Neural crest cell (in vitro differentiated cells): ENCODE measurements at regions not wholly inside any gene's neighbourhood (a gene's known extent, or its start where the extent isn't known, plus 50 kb on each side); places are given as distances from the start of the nearest gene placed in this dataset.
"Not testable (repeated sequence)": the region's sequence is repeated elsewhere in the genome, so short reads cannot be mapped to it uniquely, and the experiment has no call there.

Experiments used
- DNase-seq: peaks from one replicate; pipeline ENCODE4 v3.0.0; 2021; ENCODE audit warnings: low read depth, mixed read lengths, low spot score
- H3K27ac Mint-ChIP-seq: one replicate; pipeline ENCODE4 v1.8.0; 2021; ENCODE audit warnings: mild to moderate bottlenecking, mixed read lengths; ENCODE audit not compliant: unreplicated experiment
- H3K27me3 Mint-ChIP-seq: 2 replicates; pipeline ENCODE4 v1.8.0; 2021; ENCODE audit warnings: low read depth, mild to moderate bottlenecking, mixed read lengths
- H3K36me3 Mint-ChIP-seq: 2 replicates; pipeline ENCODE4 v1.8.0; 2021; ENCODE audit warnings: low read depth, mild to moderate bottlenecking, mixed read lengths
- H3K4me1 Mint-ChIP-seq: 2 replicates; pipeline ENCODE4 v1.8.0; 2021; ENCODE audit warnings: mixed read lengths
- H3K4me3 Mint-ChIP-seq: one replicate; pipeline ENCODE4 v1.8.0; 2021; ENCODE audit warnings: mild to moderate bottlenecking, mixed read lengths
- H3K9me3 Mint-ChIP-seq: 2 replicates; pipeline ENCODE4 v1.8.0; 2021; ENCODE audit warnings: mixed read lengths
- CTCF ChIP-seq: fragments of 200-600 bp; sonication (generic); conservative IDR thresholded peaks from 2 replicates; pipeline ENCODE4 v1.5.0; 2021; ENCODE audit warnings: antibody characterized with exemption, mild to moderate bottlenecking

- Mint-ChIP-seq H3K4me3 (no peak overlapping the region), H3K4me1 (peaks cover 4% of the 10 kb centered on the region), H3K9me3 (peaks cover 11% of the 10 kb centered on the region), H3K36me3 (peaks cover 17% of the 10 kb centered on the region), H3K27me3 (no peaks in the 10 kb centered on the region), H3K27ac (peak overlapping the region; percentile 58)
- no peak for DNase-seq
- no peak for TF ChIP-seq CTCF
Observed at GRCh38 chr9:29432191-29432590, 1858.9 kb upstream of the C9orf72 start.

GRCh38 chr9:29432656-29433055, 1859.4 kb upstream of the C9orf72 start:
- not testable (repeated sequence) for H3K27ac Mint-ChIP-seq, DNase-seq, H3K4me1 Mint-ChIP-seq, H3K27me3 Mint-ChIP-seq, H3K4me3 Mint-ChIP-seq
- peaks cover 11% of the 10 kb centered on the region for H3K9me3 Mint-ChIP-seq
- H3K36me3 Mint-ChIP-seq, result peaks cover 15% of the 10 kb centered on the region

GRCh38 chr9:29435368-29435767, 1862.1 kb upstream of the C9orf72 start:
- DNase-seq, result no peak
- Mint-ChIP-seq H3K4me3 (no peak overlapping the region), H3K36me3 (peaks cover 5% of the 10 kb centered on the region), H3K4me1 (peaks cover 4% of the 10 kb centered on the region), H3K27me3 (no peaks in the 10 kb centered on the region), H3K9me3 (peaks cover 4% of the 10 kb centered on the region), H3K27ac (no peak overlapping the region)
- TF ChIP-seq CTCF, result no peak

- Mint-ChIP-seq H3K27me3 (no peaks in the 10 kb centered on the region), H3K4me1 (peaks cover 4% of the 10 kb centered on the region), H3K4me3 (no peak overlapping the region), H3K9me3 (no peaks in the 10 kb centered on the region), H3K27ac (no peak overlapping the region), H3K36me3 (peaks cover 4% of the 10 kb centered on the region)
- DNase-seq, result no peak
- no peak for TF ChIP-seq CTCF
Observed at GRCh38 chr9:29437526-29437925, 1864.2 kb upstream of the C9orf72 start.

GRCh38 chr9:29439961-29440360, 1866.7 kb upstream of the C9orf72 start:
- Mint-ChIP-seq H3K27me3 (no peaks in the 10 kb centered on the region), H3K9me3 (no peaks in the 10 kb centered on the region), H3K27ac (peak overlapping the region; percentile 45), H3K4me3 (no peak overlapping the region), H3K36me3 (peaks cover 9% of the 10 kb centered on the region), H3K4me1 (peaks cover 4% of the 10 kb centered on the region)
- no peak for DNase-seq
- no peak for TF ChIP-seq CTCF

GRCh38 chr9:29440449-29440848, 1867.2 kb upstream of the C9orf72 start:
- no peak for DNase-seq
- no peaks in the 10 kb centered on the region for H3K27me3 Mint-ChIP-seq
- no peaks in the 10 kb centered on the region for H3K9me3 Mint-ChIP-seq
- TF ChIP-seq CTCF, result no peak
- peaks cover 12% of the 10 kb centered on the region for H3K36me3 Mint-ChIP-seq
- peak overlapping the region; percentile 45 for H3K27ac Mint-ChIP-seq
- no peak overlapping the region for H3K4me3 Mint-ChIP-seq
- H3K4me1 Mint-ChIP-seq, result peaks cover 4% of the 10 kb centered on the region
